ENCODE measurements at regions not wholly inside any gene's neighbourhood (a gene's known extent, or its start where the extent isn't known, plus 50 kb on each side); places are given as distances from the start of the nearest gene placed in this dataset.
"Not testable (repeated sequence)": the region's sequence is repeated elsewhere in the genome, so short reads cannot be mapped to it uniquely, and the experiment has no call there.

DNA sequence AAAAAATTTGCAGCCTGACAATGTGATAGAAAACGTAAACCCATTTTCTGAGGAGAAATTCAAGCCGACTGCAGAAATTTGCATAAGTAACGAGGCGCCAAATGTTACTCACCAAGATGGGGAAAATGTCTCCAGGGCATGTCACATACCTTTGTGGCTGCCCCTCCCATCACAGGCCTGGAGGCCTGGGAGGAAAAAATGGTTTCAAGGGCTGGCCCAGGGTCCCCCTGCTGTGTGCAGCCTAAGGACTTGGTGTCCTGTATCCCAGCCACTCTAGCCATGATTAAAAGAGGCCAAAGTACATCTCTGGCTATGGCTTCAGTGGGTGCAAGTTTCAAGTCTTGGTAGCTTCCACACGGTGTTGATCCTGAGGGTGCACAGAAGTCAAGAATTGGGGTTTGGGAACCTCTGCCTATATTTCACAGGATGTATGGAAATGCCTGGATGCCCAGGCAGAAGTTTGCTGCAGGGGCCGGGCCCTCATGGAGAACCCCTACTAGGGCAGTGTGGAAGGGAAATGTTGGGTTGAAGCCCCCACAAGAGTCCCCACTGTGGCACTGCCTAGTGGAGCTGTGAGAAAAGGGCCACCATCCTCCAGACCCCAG lies 1842.3 kb downstream of the PCDH9 start:
- no peak for DNase-seq (ENCODE audit: low spot score)

DNA sequence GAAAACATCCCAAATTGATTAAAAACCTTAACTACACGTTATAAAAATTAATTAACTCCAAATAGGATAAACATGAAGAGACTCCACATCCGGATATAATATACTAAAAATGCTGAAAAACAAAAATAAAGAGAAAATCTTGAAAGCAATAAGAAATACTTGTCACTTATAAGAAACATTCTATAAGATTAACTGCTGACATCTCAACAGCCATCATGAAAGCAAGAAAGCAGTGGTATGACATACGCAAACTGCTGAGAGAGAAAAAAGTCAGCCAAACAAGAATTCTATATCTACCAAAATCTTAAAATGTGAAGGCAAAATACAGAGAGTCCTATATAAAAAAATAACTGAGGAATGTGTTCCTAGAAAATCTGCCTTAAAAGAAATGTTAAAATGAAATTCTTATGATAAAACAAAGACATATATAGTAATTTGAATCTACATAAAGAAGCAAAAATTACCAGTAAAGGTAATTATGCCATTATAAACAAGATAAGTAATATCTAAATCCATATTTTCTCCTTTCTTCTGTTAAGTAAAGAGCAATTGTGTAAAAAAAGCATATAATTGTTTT lies 1851.1 kb downstream of the PCDH9 start:
- DNase-seq (ENCODE audit: low spot score), result peak; percentile 5

DNA sequence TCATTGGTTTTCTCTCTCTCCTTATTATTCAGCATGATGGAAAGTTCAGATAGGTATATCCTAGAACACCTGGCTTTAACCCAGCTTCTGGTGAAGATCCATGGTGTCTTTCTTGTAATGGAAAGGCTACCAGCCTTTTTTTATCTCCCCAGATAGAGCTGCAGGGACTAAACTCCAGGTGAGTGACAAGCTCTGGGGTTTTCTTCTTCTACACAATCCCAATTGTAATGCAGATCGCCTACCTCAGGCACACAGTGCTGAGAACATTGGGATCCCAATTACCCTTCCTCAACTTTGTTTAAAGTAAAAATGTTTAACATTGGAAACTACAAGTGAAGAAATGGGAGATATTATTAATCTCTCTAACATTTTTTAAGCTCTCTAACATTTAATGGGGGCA lies 1851.7 kb downstream of the PCDH9 start:
- no peak for DNase-seq (ENCODE audit: low spot score)

DNA sequence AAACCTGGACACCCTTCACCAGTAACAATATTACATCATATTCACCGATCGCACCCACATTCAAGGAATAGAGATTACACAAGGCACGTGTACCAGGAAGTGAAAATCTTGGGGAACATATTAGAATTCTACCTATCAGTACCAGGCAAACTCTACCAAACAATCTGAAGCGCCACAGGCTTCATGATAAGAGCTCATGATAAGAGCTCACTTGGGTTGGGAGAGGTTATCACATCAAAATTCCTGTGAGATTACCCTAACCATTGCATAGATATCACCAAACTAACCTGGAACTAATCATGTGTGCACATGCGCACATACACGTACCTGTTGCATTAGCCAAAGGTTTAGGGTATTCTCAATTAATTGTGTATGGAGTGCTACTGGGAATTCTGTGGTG lies 1861.3 kb downstream of the PCDH9 start:
- DNase-seq (ENCODE audit: low spot score), result no peak

DNA sequence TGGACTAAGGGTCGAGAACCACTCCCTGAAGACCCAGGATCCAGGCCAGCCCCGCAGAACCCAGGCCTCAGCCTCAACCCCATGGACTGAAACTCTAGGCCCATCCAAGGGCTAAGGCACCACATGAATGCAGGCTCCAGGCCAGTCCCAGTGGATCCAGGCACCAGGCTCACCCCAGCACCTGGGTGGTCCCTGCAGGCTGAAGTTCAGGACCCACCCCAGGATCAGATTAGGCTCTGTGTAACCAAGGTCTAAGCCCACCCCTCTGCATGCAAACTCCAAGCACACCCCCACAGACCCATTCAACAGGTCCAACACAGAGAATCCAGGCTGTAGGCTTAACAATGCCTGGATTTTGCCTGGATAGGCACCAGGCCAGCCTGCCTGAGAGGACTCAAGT lies 1876.2 kb downstream of the PCDH9 start:
- DNase-seq (ENCODE audit: low spot score), result no peak

DNA sequence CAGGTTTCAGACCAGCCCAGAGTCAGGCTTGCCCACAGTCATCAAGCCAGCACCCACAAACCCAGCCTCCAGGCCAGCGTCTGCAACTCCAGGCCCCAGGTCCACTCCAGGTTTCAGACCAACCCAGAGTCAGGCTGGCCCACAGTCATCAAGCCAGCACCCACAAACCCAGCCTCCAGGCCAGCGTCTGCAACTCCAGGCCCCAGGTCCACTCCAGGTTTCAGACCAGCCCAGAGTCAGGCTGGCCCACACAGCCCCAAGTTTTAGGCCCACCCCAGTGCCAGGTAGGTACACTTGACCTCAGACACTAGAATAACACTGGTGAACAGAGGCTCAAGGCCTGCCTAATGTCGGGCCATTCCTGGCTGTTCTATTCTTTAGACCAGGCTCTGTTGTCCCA lies 1877.0 kb downstream of the PCDH9 start:
- DNase-seq (ENCODE audit: low spot score), result not testable (repeated sequence)

DNA sequence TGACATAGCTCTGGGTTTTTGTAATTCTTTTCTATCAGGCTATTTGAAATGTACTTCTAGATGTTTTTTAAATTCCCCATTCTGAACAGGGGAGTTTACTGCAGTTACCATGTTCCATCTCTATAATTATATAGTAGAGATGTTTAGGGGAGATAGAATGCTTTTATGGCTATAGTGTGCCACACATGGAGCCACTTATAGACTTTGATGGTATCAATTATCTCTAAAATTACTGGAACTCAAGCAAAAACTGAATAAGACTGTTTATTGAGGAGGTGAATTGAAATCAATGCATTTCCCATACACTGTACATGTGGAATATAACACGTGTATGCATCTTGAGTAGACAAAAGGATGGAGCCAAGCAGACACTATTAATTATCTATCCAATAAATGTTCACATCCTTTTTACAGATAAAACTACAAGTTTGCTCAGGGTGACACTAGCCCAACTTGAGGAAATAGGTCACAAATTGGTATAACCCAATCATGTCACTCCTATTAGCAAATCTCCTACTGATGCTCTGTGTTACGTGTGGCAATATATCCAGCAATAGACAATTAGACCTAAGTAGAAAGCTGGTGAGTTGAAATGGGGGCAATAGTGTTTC lies 1882.6 kb downstream of the PCDH9 start:
- DNase-seq (ENCODE audit: low spot score), result no peak

DNA sequence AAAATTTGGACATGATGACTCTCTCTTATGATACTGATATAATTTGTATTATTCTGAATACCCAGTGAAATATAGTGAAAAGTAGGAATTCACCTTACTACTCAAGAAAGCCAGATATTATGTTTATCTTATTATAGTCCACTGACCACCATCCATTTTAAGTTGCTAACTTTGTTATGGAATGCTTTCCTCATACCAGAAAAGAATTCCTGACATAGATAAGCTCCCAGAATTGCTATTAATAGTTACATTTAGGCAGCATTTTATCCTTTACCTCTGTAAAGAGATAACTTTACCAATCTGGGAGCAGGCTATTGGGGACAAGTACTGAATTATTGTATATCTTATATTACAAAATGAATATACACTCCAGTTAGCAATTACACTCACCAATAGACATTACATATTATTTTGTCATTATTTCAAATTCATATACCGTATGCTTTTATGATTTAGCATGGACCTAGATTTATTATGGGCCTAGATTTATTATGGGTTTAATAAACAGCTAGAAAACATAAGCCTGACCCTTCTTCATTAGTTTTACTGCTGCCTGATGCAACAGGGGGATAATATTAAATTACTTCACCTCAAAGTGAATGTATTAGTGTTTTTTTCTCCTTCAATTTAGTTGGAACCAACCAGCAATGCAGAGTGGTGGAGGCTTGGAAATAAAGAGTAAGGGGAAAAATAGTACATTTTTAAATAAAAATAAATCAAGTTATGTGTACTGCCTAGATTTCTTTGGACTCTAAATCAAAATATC lies 1886.1 kb downstream of the PCDH9 start:
- no peak for DNase-seq (ENCODE audit: low spot score)

DNA sequence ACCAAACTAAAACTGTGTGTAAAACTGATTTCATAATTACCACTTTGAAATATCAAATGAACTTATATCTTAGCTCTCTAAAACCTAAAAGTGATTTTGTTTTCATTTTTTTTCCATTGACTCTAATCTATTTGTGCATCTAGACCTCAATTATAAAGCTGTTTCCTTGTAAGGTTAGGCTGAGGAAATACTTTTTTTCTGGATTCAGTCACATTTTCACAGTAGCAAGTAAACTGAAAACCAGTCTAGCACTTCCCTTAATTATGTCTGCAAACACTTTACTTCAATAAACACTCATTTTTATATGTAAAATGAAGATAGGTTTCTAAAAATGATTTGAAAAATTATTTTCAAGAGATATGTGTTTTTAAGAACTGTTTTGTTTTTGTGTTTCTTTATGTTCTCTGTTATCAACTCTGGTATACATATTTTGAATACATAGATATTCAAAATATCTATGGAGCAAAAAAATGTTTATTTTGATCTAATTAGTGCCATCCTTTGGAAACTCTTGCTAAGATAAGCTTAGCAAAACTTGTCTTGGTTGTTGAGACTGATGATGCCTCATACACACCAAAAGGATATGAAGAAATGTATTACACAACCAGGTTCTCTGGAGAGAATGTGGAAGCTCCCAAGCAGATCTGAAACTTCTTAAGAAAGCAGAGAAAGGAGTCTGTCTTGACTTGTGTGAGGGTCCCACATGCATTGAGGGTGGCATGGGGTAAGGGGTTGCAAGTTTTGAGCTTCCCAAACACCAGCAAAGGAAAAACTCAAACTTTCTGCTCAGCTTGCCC lies 1887.4 kb downstream of the PCDH9 start:
- no peak for DNase-seq (ENCODE audit: low spot score)

DNA sequence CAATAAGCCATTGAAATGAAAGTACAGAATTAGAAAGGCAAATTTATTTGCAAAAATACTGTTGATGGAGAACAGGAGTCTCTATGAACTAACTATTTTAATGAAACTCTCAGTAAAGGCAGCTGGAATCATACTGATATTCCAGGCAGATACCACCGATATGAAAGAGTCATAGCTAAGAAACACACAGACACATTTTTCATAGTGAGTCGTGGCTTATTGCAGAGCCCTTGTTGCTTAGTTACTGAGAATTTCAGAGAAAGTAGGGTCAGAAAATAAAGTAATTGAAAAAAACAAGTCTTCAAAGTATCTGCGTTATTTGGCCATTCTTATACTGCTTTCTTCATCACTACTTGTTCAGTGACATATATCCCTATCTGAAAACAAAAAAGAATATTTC lies 1890.9 kb downstream of the PCDH9 start:
- no peak for DNase-seq (ENCODE audit: low spot score)

DNA sequence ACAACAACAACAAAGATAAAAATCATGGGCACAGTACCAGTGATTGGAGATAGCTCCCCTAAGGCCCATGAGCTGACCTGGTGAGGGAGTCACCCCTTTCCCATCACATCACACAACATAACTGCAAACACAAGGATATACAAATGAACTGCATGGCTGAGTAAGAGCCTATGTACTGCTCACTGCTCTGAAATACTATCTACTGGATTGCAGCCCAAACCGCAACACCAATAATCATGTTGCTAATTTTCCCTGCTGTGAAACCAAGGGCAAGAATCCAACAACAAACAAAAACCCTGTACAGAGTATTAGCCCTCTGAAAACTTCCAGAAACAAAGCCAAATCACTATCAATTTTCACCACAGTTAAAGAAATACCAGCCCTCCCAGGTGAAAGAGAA lies 1893.2 kb downstream of the PCDH9 start:
- DNase-seq (ENCODE audit: low spot score), result peak; percentile 15

DNA sequence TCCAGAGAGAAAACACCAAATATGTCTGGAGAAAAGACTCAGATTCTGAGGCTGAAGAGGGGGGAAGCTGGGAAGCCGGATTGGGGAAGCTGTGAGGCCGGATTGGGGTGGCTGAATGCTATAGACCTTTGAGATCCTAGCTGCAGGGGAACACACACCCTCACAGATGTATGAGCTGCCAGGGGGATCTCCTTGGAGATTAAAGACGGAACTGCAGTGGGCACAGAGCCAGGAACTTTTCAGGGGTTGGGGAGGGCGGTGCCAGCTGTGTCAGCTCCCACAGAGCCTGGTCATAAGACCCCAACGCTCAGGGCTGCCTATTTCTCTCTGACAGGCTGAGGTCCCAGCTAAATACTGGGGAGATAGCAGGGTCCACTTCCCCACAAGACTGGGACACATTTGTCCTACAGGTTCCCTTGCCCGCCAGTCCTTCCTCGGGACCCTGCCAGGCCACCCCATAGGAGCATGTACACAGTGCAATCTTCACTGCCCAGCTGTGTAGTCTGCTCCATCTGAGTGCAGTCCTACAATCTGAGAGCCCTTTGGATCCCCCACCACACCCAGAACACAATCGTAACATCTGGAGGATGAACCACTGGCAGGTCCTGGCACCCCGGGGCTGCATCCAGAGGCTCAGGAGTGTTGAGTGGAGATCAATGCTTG lies 1893.9 kb downstream of the PCDH9 start:
- no peak for DNase-seq (ENCODE audit: low spot score)

DNA sequence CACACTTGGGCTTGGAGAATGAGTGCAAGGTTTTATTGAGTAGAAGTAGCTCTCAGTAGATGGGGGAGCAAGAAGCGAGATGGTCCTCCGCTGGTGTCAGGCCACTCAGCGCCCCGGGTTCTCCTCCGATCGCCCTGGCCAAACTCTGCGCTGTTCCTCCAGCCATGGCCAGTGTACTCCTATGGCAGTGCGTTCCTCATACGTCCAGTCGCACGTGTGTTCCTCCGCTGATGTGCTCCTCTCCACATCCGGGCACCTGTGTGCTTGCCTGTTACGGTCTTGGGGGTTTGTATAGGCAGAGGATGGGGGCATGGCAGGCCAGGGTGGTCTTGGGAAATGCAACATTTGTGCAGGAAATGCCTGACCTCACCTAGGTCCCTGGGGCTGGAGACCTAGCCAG lies 1899.4 kb downstream of the PCDH9 start:
- DNase-seq (ENCODE audit: low spot score), result no peak

DNA sequence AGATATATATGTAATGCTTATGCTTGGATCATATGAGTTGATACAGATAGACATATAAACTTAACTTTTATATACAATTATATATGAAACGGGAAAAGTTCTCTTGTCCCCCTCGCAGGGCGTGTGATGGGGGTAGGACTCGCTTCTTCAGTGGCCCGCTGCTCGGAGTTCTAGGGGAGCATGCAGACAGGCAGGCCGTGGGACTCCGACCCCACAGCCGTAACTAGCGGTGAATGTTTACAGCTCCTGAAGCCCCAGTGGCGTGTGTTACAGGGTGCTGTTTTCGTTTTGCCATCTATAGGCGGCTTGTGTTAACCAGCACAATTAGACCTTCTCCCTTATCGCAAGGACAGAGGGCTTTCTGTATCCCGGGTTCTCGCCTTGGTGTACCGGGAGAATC lies 1899.8 kb downstream of the PCDH9 start:
- DNase-seq (ENCODE audit: low spot score), result no peak

DNA sequence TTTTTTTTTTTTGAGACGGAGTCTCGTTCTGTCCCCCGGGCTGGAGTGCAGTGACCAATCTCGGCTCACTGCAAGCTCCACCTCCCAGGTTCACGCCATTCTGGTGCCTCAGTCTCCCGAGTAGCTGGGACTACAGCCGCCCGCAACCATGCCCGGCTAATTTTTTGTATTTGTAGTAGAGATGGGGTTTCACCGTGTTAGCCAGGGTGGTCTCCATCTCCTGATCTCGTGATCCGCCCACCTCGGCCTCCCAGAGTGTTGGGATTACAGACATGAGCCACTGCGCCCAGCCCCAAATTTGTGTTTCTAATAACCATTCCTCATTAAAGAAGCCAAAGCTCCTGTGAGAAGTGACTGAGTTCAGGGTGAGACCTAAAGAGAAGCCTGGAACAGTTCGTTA lies 1906.9 kb downstream of the PCDH9 start:
- DNase-seq (ENCODE audit: low spot score), result not testable (repeated sequence)

DNA sequence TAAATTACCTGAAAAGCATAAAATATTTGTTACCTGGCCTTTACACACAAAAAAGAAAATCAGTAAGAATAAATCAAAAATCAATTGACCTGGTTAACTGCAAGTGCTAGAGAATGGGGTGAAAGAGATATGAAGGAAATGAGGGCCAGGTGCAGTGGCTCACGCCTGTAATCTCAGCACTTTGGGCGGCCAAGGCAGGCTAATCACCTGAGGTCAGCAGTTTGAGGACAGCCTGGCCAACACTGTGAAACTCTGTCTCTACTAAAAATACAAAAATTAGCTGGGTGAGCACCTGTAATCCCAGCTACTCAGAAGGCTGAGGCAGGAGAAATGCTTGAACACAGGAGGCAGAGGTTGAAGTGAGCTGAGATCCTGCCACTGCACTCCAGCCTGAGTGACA lies 1908.7 kb downstream of the PCDH9 start:
- DNase-seq (ENCODE audit: low spot score), result not testable (repeated sequence)

DNA sequence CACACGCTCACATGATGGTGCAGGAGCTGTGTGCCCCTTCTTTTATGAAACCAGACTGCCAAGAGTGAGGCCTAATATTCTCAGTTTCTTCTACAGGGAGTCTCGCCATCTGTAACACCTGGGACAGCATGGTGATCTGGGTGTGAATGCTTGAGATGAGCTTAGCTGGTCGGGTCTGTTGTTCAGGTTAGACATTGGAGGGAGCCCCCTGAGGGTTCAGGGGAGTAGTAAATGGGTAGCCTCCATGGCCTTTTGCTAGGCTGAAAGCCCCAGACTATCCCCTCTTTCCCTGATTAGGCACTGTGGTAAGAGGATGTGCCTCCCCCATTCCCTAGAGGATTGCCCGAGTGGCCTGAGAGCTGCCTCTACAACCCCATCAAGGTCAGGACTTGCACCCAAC lies 1916.1 kb downstream of the PCDH9 start:
- DNase-seq (ENCODE audit: low spot score), result no peak

DNA sequence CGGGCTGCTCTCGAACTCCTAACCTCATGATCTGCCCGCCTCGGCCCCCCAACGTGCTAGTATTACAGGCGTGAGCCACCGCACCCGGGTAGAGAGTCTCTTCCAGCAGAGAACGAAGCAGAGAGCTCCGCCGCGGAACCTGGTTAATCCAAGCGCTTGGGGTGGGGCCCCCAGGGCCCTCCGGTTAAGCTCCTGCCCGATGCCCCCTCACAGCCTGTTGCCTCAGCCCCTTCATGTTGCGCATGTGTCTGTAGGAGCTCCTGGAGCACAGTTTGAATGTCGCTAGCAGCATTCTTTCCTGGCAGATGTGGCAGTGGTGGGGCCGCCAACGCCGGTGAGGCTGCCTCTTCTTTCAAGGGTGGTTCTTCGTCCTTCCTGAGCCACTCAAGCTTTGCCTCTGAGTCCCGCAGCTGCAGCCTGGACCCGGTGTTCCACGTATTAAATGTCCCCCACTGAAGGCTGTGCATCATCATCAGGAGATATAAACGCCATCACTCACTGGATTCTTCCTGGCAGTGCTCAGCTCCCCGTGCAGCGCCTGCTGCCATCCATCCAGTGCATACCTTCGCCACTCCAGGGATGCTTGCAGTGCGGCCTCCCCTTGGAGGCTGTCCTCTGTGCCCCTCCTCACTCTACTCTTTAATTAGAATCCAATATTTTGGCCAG lies 1919.3 kb downstream of the PCDH9 start:
- DNase-seq (ENCODE audit: low spot score), result no peak

DNA sequence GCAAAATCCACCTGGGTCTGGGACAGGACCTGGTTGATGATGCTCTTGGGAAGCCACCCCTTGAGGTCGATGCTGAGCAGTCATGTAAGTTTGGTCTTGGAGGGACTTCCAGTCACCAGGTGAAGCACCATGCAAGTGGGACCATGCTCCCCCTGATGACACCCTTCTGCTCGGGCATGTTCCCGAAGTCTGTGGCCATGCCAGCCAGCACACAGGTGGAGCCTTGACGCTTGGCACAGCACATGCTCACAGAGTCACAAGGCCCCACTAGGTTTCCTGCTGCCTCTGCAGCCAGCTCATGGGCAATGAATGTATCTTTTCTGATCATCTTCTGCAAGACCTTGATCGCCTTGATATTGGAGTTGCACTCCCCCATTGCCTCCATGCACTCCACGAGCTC lies 1920.2 kb downstream of the PCDH9 start:
- no peak for DNase-seq (ENCODE audit: low spot score)

DNA sequence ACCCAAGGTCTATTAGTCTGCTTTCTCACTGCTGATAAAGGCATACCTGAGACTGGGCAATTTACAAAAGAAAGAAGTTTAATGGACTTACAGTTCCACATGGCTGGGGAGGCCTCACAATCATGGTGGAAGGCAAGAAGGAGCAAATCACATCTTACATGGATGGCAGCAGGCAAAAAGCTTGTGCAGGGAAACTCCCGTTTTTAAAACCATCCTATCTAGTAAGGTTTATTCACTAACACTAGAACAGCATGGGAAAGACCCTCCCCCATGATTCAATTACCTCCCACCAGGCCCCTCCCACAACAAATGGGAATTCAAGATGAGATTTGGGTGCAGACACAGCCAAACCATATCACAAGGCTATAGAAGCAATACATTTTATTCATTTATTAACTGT lies 1921.4 kb downstream of the PCDH9 start:
- DNase-seq (ENCODE audit: low spot score), result not testable (repeated sequence)

DNA sequence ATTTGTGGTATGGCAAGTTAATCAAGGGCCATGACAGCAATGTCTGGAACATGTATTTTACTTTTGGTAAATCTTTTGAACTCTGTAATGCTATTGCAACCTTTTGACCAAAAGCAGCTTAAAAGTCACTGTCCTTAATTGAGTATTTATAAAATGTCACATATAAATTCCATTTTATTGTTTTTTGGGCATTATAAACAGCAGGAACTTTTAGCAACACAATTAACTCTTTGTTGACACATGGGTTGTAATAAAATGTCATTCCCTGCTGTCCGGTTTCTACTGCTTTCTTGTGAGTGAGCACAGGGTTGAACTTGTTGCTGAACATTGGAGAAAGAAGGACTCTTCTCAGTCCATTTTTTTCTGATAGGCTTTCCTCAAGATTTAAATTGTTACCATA lies 1923.1 kb downstream of the PCDH9 start:
- DNase-seq (ENCODE audit: low spot score), result no peak
